ENCODE measurements at regions not wholly inside any gene's neighbourhood (a gene's known extent, or its start where the extent isn't known, plus 50 kb on each side); places are given as distances from the start of the nearest gene placed in this dataset.

GRCh38 chr10:125423569-125423968 lies 259.4 kb downstream of the TEX36 start:
- no peak for DNase-seq (ENCODE audit: low read depth, low spot score)
- H3K27ac ChIP-seq (ENCODE audit: control insufficient read depth, insufficient read depth, low read length), result no peak overlapping the region
- H3K9me3 ChIP-seq (ENCODE audit: control insufficient read depth, low read depth, low read length), result no peaks in the 10 kb centered on the region
- H3K4me2 ChIP-seq (ENCODE audit: control insufficient read depth, extremely low read depth, insufficient read depth, low read depth, low read length), result no peak overlapping the region
- no peak overlapping the region for H2AFZ ChIP-seq (ENCODE audit: control insufficient read depth, low read length)
- no peaks in the 10 kb centered on the region for H3K4me1 ChIP-seq (ENCODE audit: control insufficient read depth, extremely low read depth, insufficient read depth, low read length)
- H3K4me3 ChIP-seq (ENCODE audit: control insufficient read depth in 2 of 3, extremely low read depth in 1 of 3, insufficient read depth in 2 of 3, low read depth in 1 of 3, low read length in 3 of 3), result no peak overlapping the region
- TF ChIP-seq CTCF (optimal IDR thresholded peaks at IDR 0.05 in 1 of 3, IDR thresholded peaks at IDR 0.05 in 1 of 3, conservative IDR thresholded peaks at IDR 0.05 in 1 of 3; ENCODE audit: extremely low read depth in 1 of 3, insufficient read depth in 2 of 3, low read length in 3 of 3) (no peak), EZH2 (IDR thresholded peaks at IDR 0.05; ENCODE audit: low read length) (no peak)
- H4K20me1 ChIP-seq (ENCODE audit: control insufficient read depth, extremely low read depth, insufficient read depth, low read length), result no peaks in the 10 kb centered on the region
- H3K9ac ChIP-seq (ENCODE audit: control insufficient read depth, extremely low read depth, insufficient read depth, low read length), result no peak overlapping the region
- no peaks in the 10 kb centered on the region for H3K36me3 ChIP-seq (ENCODE audit: control insufficient read depth in 2 of 2, extremely low read depth in 1 of 2, insufficient read depth in 2 of 2, low read length in 2 of 2)
- no peaks in the 10 kb centered on the region for H3K9me1 ChIP-seq (ENCODE audit: control insufficient read depth, extremely low read depth, insufficient read depth, low read length)
- FAIRE-seq, result no peak
- H3K27me3 ChIP-seq (ENCODE audit: control insufficient read depth, extremely low read depth, insufficient read depth, low read length), result peaks cover 5% of the 10 kb centered on the region
- no peaks in the 10 kb centered on the region for H3K79me2 ChIP-seq (ENCODE audit: control insufficient read depth, insufficient read depth, low read length)
- dilution Hi-C loops (cut with MboI; ENCODE audit: extremely low pct_ligation_motif_present, low sequenced_read_pairs), result no loop called here

GRCh38 chr10:125419831-125420230 lies 259.5 kb upstream of the CTBP2 start:
- H3K4me2 ChIP-seq (ENCODE audit: control insufficient read depth, extremely low read depth, insufficient read depth, low read depth, low read length), result no peak overlapping the region
- TF ChIP-seq CTCF (optimal IDR thresholded peaks at IDR 0.05 in 1 of 3, IDR thresholded peaks at IDR 0.05 in 1 of 3, conservative IDR thresholded peaks at IDR 0.05 in 1 of 3; ENCODE audit: extremely low read depth in 1 of 3, insufficient read depth in 2 of 3, low read length in 3 of 3) (no peak), EZH2 (IDR thresholded peaks at IDR 0.05; ENCODE audit: low read length) (no peak)
- DNase-seq (ENCODE audit: low read depth, low spot score) (no peak), FAIRE-seq (no peak)
- no peaks in the 10 kb centered on the region for H3K9me1 ChIP-seq (ENCODE audit: control insufficient read depth, extremely low read depth, insufficient read depth, low read length)
- H3K9ac ChIP-seq (ENCODE audit: control insufficient read depth, extremely low read depth, insufficient read depth, low read length), result no peak overlapping the region
- H3K27ac ChIP-seq (ENCODE audit: control insufficient read depth, insufficient read depth, low read length), result no peak overlapping the region
- H3K27me3 ChIP-seq (ENCODE audit: control insufficient read depth, extremely low read depth, insufficient read depth, low read length), result peaks cover 15% of the 10 kb centered on the region
- no peaks in the 10 kb centered on the region for H3K36me3 ChIP-seq (ENCODE audit: control insufficient read depth in 2 of 2, extremely low read depth in 1 of 2, insufficient read depth in 2 of 2, low read length in 2 of 2)
- no peaks in the 10 kb centered on the region for H3K79me2 ChIP-seq (ENCODE audit: control insufficient read depth, insufficient read depth, low read length)
- no peak overlapping the region for H3K4me3 ChIP-seq (ENCODE audit: control insufficient read depth in 2 of 3, extremely low read depth in 1 of 3, insufficient read depth in 2 of 3, low read depth in 1 of 3, low read length in 3 of 3)
- no peaks in the 10 kb centered on the region for H3K9me3 ChIP-seq (ENCODE audit: control insufficient read depth, low read depth, low read length)
- H3K4me1 ChIP-seq (ENCODE audit: control insufficient read depth, extremely low read depth, insufficient read depth, low read length), result no peaks in the 10 kb centered on the region
- dilution Hi-C loops (cut with MboI; ENCODE audit: extremely low pct_ligation_motif_present, low sequenced_read_pairs), result no loop called here
- no peak overlapping the region for H2AFZ ChIP-seq (ENCODE audit: control insufficient read depth, low read length)
- H4K20me1 ChIP-seq (ENCODE audit: control insufficient read depth, extremely low read depth, insufficient read depth, low read length), result no peaks in the 10 kb centered on the region

Measured in keratinocyte (primary cell).